ENCODE measurements at regions not wholly inside any gene's neighbourhood (a gene's known extent, or its start where the extent isn't known, plus 50 kb on each side); places are given as distances from the start of the nearest gene placed in this dataset.

DNA sequence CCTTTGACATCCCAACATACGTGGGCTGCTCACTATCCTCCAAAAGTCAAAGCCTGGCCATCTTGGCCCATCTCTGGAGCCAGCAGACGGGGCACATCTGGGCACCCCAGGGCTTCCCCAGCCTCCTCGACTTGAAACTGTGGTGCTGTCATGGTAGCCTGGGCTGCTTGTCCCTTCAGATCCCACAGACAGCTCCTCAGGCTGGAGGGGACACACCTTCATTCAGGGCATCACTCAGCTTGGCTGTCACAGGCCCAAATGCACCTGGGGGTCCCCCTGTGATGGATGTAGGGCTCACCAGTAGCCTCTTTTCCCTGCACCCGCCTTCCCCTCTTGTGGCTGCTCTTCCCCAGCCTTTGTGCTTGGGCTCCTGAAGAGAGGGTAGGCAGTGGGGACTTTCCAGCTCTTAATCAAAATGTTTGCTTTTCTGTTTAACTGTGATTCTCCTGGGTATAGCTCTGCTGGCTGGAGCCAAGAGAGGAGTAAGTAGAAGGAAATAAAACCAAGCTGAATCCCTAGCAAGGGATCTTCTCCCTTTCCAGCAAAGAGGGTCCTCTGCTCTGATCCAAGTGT is 92.3 kb downstream of the GYPC start:
- H3K27ac ChIP-seq (ENCODE audit: low read depth, low read length, severe bottlenecking): no peak overlapping the region
- H3K4me1 ChIP-seq (ENCODE audit: control insufficient read depth, insufficient read depth, low read length, poor library complexity, severe bottlenecking): no peaks in the 10 kb centered on the region
- H3K4me3 ChIP-seq (ENCODE audit: extremely low read depth, insufficient read depth, low read length, poor library complexity, severe bottlenecking): no peak overlapping the region
- H3K9me3 ChIP-seq (ENCODE audit: control insufficient read depth, low read length): no peaks in the 10 kb centered on the region
- H3K36me3 ChIP-seq (ENCODE audit: control insufficient read depth, insufficient read depth, low read length): no peaks in the 10 kb centered on the region
- WGBS, 2 experiments (ENCODE audit: insufficient coverage in 2 of 2): 76 to 77% methylated on average over 3 to 4 of the region's 4 CpGs

DNA sequence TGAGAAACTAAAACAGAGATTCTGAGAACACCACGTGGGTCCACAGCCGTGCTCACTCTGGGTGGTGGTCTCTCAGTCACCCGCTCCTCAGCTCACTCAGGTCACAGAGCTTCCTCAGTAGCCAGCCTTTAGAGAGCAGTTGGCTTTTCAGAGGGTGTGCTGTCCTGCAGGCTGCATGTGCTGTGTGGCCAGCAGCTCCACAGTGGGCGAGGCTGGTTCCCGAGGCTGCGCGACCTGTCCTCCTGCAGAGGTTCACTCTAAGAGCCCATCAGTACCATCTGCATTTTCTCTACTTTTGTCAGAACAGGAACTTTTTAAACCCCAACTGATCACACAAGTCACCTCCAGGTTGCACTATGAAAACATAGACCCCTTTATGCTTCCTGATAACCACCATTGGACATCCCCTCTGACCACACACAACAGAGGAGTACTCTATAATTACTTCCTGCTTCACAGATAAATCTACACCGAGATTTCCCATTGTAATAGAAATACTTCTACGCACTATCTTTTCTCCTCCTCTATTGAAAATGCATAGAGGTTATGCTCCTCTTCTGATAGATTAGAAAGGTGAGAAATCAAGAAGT is 93.1 kb downstream of the GYPC start:
- no peak overlapping the region for H3K27ac ChIP-seq (ENCODE audit: low read depth, low read length, severe bottlenecking)
- H3K4me3 ChIP-seq (ENCODE audit: extremely low read depth, insufficient read depth, low read length, poor library complexity, severe bottlenecking): no peak overlapping the region
- H3K36me3 ChIP-seq (ENCODE audit: control insufficient read depth, insufficient read depth, low read length): no peaks in the 10 kb centered on the region
- 81 to 96% methylated on average over 7 of the region's 9 CpGs for WGBS, 2 experiments (ENCODE audit: insufficient coverage in 2 of 2)
- no peaks in the 10 kb centered on the region for H3K9me3 ChIP-seq (ENCODE audit: control insufficient read depth, low read length)
- H3K4me1 ChIP-seq (ENCODE audit: control insufficient read depth, insufficient read depth, low read length, poor library complexity, severe bottlenecking): no peaks in the 10 kb centered on the region

DNA sequence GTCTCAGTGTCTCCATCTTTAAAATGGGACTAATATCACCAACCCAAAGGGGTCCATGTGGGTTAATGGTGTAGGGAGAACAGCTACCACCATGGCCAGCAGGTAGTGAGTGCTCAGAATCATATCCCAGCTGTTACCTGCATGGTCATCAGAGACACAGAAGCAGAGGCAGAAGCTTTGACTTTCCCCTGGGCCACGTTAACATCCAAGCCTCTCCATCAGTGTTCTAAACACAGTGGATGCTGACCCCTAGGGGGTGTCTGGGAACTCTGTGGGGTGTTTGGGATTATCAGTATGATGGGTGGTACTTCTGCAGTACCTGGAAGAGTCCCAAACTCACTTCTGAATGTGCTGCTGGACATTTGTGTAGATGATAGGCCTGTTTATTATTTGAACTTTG is 93.6 kb downstream of the GYPC start:
- WGBS, 2 experiments (ENCODE audit: insufficient coverage in 2 of 2): no CpG with 5 or more reads among the region's 1 CpG
- Histone ChIP-seq H3K9me3 (ENCODE audit: control insufficient read depth, low read length) (no peaks in the 10 kb centered on the region), H3K36me3 (ENCODE audit: control insufficient read depth, insufficient read depth, low read length) (no peaks in the 10 kb centered on the region), H3K4me1 (ENCODE audit: control insufficient read depth, insufficient read depth, low read length, poor library complexity, severe bottlenecking) (no peaks in the 10 kb centered on the region), H3K27ac (ENCODE audit: low read depth, low read length, severe bottlenecking) (no peak overlapping the region), H3K4me3 (ENCODE audit: extremely low read depth, insufficient read depth, low read length, poor library complexity, severe bottlenecking) (no peak overlapping the region)

DNA sequence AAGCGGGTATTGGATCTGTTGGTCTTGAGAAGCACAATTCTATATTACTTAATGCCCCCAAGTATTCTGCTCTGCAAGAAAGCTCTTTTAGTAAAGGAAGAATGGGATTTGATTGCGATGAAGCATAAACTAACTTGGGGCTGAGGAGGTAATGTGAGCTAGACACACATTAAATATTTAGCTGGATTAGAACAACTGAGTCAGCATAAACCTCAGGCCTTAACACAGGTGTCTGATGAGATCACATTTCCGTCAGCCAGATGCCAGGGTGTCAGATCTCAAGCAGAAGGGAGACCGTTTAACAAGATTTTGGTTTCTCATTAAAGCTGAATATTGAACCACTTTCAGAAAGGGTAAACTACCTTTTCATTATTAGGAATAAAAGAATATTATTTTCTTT is 94.5 kb downstream of the GYPC start:
- Histone ChIP-seq H3K9me3 (ENCODE audit: control insufficient read depth, low read length) (no peaks in the 10 kb centered on the region), H3K36me3 (ENCODE audit: control insufficient read depth, insufficient read depth, low read length) (no peaks in the 10 kb centered on the region), H3K4me1 (ENCODE audit: control insufficient read depth, insufficient read depth, low read length, poor library complexity, severe bottlenecking) (no peaks in the 10 kb centered on the region), H3K4me3 (ENCODE audit: extremely low read depth, insufficient read depth, low read length, poor library complexity, severe bottlenecking) (no peak overlapping the region), H3K27ac (ENCODE audit: low read depth, low read length, severe bottlenecking) (no peak overlapping the region)
- WGBS, 2 experiments (ENCODE audit: insufficient coverage in 2 of 2): 56 to 80% methylated on average over 1 of the region's 4 CpGs

DNA sequence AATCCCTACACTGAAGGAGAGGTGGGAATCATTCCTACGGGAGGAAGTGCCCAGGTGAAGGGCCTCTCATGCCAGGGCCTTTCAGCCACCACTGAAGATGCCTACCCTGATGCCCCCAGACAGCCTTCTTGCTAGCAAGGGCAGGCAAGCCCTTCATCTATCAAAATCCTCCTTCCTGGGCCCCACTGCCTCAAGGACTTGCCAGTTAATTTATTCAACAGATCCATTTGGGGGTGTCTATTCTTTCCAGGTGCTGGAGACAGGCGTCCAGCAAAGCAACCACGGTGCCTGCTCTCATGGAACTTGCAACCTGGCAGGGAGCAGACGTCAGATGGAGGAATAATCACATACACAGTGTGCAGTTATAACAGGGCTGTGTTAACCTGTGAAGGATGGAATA is 95.5 kb downstream of the GYPC start:
- no peaks in the 10 kb centered on the region for H3K36me3 ChIP-seq (ENCODE audit: control insufficient read depth, insufficient read depth, low read length)
- no peaks in the 10 kb centered on the region for H3K4me1 ChIP-seq (ENCODE audit: control insufficient read depth, insufficient read depth, low read length, poor library complexity, severe bottlenecking)

DNA sequence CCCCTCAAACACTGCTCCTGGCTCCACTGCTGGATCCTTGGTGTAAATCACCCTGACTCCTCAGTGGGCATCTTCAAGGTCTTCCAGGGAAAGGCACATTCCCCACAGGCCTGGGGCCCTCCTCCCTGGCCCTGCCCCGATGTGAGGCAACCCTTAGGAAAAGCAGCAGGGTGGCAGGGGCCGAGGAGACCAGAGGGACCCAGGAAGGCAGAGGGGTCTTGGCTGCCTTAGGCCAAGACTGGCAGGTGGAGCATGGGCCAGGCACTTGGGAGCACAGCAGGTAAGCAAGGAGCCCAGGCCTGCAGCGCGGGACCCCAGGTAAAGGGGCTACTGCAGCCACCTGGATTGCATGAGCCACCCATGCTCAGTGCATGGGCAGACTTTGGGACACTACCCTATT is 96.9 kb downstream of the GYPC start:
- no peaks in the 10 kb centered on the region for H3K4me1 ChIP-seq (ENCODE audit: control insufficient read depth, insufficient read depth, low read length, poor library complexity, severe bottlenecking)
- WGBS, 2 experiments (ENCODE audit: insufficient coverage in 2 of 2): 89 to 93% methylated on average over 3 to 4 of the region's 4 CpGs
- peaks cover 3% of the 10 kb centered on the region for H3K9me3 ChIP-seq (ENCODE audit: control insufficient read depth, low read length)
- no peak overlapping the region for H3K4me3 ChIP-seq (ENCODE audit: extremely low read depth, insufficient read depth, low read length, poor library complexity, severe bottlenecking)
- no peak overlapping the region for H3K27ac ChIP-seq (ENCODE audit: low read depth, low read length, severe bottlenecking)
- H3K36me3 ChIP-seq (ENCODE audit: control insufficient read depth, insufficient read depth, low read length): no peaks in the 10 kb centered on the region

More for the DNA sequence above, 95.5 kb downstream of the GYPC start:
- H3K4me3 ChIP-seq (ENCODE audit: extremely low read depth, insufficient read depth, low read length, poor library complexity, severe bottlenecking): no peak overlapping the region
- no peak overlapping the region for H3K27ac ChIP-seq (ENCODE audit: low read depth, low read length, severe bottlenecking)
- H3K9me3 ChIP-seq (ENCODE audit: control insufficient read depth, low read length): peaks cover 3% of the 10 kb centered on the region
- 76% methylated on average over 3 of the region's 4 CpGs for WGBS, 2 experiments (ENCODE audit: insufficient coverage in 2 of 2)

DNA sequence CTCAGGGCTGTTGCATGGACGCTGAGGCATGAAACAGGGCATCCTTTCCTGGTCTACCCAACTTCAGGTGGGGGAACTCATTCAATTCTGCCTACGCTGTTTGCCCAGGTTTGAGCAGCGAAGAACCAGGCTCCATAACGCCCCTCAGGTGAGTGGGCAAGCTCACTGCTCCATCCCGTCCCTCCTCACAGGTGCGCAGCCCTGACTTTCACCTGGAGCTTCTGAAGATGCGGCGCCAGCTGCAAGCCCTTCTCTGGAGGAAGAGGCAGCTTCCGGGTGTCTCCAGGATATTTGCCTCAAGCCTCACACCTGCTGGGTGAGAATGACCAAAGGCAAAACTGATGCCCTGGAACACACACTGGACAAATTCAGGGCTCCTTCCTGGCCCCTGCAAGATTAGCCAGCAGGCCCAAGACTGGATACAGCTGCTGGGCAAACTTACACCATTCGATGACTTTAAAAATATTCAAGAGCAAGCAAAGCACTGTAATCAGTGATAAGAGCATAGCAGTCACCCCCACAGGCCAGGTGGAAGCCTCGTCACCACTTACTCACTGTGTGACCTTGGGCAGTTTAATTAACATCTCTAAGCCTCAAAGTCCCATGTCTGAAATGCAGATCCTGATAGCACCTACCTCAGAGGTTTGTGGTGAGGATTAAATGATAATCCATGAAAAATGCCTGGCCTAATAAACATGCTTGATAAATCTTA is 97.7 kb downstream of the GYPC start:
- peaks cover 3% of the 10 kb centered on the region for H3K9me3 ChIP-seq (ENCODE audit: control insufficient read depth, low read length)
- no peak overlapping the region for H3K4me3 ChIP-seq (ENCODE audit: extremely low read depth, insufficient read depth, low read length, poor library complexity, severe bottlenecking)
- no peak overlapping the region for H3K27ac ChIP-seq (ENCODE audit: low read depth, low read length, severe bottlenecking)
- no peaks in the 10 kb centered on the region for H3K4me1 ChIP-seq (ENCODE audit: control insufficient read depth, insufficient read depth, low read length, poor library complexity, severe bottlenecking)
- WGBS, 2 experiments (ENCODE audit: insufficient coverage in 2 of 2): 80 to 88% methylated on average over 10 of the region's 11 CpGs
- H3K36me3 ChIP-seq (ENCODE audit: control insufficient read depth, insufficient read depth, low read length): no peaks in the 10 kb centered on the region

DNA sequence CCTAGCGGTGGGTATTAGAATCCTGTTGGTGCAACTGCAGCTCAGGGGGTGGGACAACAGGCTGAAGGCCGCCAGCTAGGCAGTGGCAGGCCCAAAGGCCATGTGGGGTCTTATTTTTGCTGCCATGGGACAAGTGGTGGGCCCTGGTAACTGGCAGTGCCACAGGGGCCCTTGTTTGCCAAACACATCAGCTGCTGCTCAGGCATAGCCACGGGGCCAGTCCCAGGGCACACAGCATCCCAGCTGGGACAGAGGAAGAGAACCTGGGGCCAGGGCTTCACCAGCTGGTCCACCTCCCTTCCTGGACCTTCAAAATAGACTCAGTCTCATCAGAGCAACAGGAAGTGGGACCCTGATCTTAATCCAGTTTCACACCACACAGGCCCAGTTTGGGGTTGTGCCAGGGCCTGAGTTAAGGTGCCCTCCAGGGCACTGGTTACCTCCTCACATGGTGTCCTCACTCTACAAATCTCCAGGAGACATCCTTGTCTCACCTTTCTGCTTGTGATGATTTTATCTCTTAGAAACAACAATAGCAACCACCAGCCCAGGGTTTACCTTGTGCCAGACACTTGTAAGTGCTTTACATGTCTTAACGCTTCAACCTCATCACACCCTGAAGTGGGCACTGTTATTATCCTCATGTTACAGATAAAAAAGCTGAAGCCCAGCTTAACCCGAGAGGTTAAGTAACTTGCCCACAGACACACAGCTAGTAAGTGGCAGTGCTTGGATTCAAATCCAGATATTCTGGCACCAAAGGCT is 98.5 kb downstream of the GYPC start:
- whole genome bisulfite sequencing, 2 experiments (ENCODE audit: insufficient coverage in 2 of 2): 94 to 95% methylated on average over 3 to 4 of the region's 5 CpGs
- Histone ChIP-seq H3K36me3 (ENCODE audit: control insufficient read depth, insufficient read depth, low read length) (no peaks in the 10 kb centered on the region), H3K4me1 (ENCODE audit: control insufficient read depth, insufficient read depth, low read length, poor library complexity, severe bottlenecking) (no peaks in the 10 kb centered on the region), H3K27ac (ENCODE audit: low read depth, low read length, severe bottlenecking) (no peak overlapping the region), H3K9me3 (ENCODE audit: control insufficient read depth, low read length) (peaks cover 3% of the 10 kb centered on the region), H3K4me3 (ENCODE audit: extremely low read depth, insufficient read depth, low read length, poor library complexity, severe bottlenecking) (no peak overlapping the region)

DNA sequence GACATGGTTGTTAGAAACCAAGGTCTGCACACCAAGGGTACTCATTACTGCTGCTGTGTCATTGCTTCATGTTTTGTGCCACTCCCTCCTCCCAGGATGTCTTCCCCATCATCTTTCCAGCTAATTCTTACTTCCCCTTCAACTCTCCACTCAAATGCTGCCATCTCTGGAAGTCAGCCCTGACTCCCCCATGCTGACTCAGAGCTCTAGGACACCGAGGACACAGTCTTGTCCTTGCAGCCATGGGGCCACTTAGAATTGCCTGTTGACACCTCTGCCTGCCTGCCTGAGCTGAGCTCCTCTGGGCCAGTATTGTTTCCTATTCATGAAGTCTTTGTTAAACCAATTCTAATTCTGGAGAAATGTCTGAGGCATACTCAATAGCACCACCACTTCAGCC is 100.2 kb downstream of the GYPC start:
- Histone ChIP-seq H3K9me3 (ENCODE audit: control insufficient read depth, low read length) (peaks cover 3% of the 10 kb centered on the region), H3K4me1 (ENCODE audit: control insufficient read depth, insufficient read depth, low read length, poor library complexity, severe bottlenecking) (no peaks in the 10 kb centered on the region), H3K36me3 (ENCODE audit: control insufficient read depth, insufficient read depth, low read length) (no peaks in the 10 kb centered on the region), H3K27ac (ENCODE audit: low read depth, low read length, severe bottlenecking) (no peak overlapping the region), H3K4me3 (ENCODE audit: extremely low read depth, insufficient read depth, low read length, poor library complexity, severe bottlenecking) (no peak overlapping the region)
- 83 to 100% methylated on average over 1 of the region's 1 CpG for WGBS, 2 experiments (ENCODE audit: insufficient coverage in 2 of 2)

DNA sequence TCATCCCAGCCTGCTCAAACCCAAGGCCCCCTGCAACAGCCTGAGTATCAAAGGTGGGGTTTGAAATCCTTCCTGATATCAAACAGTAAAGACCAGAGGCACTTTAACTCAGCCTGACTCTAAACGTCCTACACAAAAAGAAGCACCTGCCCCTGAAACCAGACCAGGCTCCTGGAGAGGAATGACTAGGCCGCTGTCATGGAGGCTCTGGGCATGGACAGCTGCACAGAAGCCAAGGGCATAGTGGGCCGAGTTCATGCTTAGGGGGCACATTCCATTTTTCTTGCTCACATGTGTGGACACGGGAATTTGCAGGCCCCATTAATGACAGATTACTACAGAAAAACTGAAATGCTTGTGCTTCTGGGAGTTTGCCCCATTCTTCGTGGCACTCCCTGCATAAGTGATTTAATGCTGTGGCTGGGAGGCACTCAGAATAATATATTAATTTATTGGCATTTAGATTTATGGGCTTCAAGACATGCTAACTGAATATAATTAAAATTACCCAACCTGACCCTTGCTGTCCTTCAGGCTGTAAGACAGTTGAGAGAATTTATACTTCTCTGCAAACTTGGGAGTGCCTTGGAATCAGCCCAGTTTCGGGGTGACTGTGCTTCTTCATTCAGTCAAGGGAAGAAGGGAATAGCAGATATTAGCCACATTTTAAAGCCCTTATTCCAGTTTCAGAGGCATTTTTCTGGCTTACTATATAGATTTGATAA is 105.5 kb downstream of the GYPC start:
- 90 to 92% methylated on average over 3 to 4 of the region's 6 CpGs for WGBS, 2 experiments (ENCODE audit: insufficient coverage in 2 of 2)
- Histone ChIP-seq H3K9me3 (ENCODE audit: control insufficient read depth, low read length) (no peaks in the 10 kb centered on the region), H3K4me3 (ENCODE audit: extremely low read depth, insufficient read depth, low read length, poor library complexity, severe bottlenecking) (no peak overlapping the region), H3K4me1 (ENCODE audit: control insufficient read depth, insufficient read depth, low read length, poor library complexity, severe bottlenecking) (no peaks in the 10 kb centered on the region), H3K27ac (ENCODE audit: low read depth, low read length, severe bottlenecking) (no peak overlapping the region), H3K36me3 (ENCODE audit: control insufficient read depth, insufficient read depth, low read length) (no peaks in the 10 kb centered on the region)

Measured in mesodermal cell (in vitro differentiated cells).